ENCODE measurements at regions not wholly inside any gene's neighbourhood (a gene's known extent, or its start where the extent isn't known, plus 50 kb on each side); places are given as distances from the start of the nearest gene placed in this dataset.
A peak's percentile ranks its signal among the peaks of the same experiment; 100 is the strongest.

DNA sequence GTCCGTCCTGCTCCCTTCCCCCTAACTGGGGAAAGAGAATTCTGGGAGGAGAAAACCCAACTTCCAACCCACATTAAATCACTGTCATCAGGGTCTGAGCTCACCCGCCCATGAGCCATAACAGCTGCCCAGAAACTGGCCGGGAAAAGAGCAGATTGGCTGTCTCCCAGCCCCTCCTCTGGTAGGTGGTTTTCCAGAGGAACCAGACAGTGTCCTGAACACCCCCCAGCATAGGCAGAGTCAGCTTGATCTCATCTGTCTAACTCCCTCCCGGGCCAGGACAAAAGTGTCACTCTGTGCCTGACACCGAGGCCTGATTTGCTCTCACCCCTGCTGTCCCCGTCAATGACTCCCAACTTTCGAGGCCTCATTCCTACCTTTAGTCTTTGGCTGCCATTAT, 197.0 kb downstream of the AXIN2 start:
- no peak for FAIRE-seq

GRCh38 chr17:65362826-65363225, 198.6 kb downstream of the AXIN2 start:
- FAIRE-seq = no peak

DNA sequence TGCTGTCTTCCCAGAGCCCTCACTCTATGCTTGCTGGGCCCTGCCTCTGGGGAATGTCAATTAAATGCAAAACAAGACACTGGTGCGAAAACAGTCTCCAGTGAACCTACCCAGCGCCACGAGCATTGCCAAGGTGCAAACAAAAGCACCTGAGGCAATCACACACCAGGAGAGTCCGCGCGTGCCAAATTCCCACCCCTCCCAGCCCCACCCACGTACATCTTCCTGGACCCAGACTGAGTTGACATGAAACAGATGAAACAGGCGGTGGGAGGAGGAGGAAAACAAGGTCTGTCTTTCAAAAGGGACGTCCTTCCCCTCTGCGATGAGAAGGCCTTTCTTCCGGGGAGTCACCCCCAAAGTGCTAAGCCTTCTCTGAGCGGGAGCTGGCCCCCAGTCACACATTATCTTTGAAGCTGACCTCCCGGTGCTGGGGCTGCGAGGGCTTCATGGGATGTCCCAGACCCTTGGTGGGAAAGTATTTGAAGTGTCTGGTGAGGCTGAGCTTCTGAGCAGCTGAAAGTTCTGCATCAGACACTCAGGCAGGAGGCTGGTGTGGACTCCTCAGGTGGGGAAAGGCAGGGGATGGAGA, 200.4 kb downstream of the AXIN2 start:
- FAIRE-seq = no peak

DNA sequence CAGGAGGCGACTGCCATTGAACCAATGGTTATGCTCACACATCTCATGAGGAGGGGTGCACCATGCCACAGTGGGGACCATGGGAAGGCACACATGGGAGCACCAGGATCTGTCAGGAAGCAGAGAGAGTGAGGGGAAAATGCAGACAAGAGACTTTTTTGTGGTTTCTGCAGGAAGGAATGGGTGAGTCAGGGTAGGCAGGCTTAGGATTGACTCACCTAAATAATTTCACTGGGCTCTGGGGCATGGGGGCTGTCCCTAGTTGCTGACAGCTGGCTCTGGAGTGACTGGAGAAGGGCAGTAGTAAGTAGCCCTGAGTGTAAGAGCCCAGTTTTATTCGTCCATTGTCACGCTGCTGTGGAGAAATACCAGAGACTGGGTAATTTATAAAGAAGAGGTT, 202.4 kb downstream of the AXIN2 start:
- FAIRE-seq = no peak

DNA sequence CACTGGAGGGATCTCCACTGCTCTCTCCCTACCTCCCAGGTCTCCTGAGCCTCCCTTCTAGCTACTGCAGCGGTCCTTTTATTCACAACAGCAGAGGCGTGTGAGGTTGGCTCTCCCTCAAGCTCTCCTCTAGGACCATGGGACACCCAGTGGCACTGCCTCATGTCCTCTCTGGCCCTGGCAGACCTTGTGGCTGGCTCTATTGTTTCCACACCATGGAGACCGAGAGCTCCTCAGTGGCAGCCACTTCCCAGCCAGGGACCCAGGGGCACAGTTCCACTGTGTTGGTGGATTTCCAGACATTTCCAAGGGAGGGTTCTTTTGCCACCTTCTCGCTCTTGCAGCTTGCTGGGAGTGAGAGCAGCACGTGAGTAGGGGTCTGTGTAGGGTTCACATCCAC, 204.9 kb downstream of the AXIN2 start:
- no peak for FAIRE-seq

- FAIRE-seq = no peak
Measured at GRCh38 chr17:65355246-65355645, 206.2 kb downstream of the AXIN2 start.

DNA sequence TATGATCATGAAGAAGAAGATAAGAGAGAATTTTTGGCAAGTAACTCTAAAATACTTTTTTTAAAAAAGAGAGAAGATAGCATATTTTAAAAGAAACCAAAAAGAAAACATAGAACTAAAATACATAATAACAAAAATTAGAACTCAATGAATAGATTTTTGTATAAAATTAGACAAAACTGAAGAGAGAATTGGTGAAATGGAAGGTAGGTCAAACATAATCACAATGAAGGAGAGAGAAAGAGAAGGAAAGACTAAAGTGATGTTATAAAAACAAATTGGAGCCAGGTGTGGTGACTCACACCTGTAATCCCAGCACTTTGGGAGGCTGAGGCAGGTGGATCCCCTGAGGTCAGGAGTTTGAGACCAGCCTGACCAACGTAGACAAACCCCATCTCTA, 211.5 kb downstream of the AXIN2 start:
- no peak for FAIRE-seq

- FAIRE-seq = no peak
Measured at GRCh38 chr17:65346166-65346565, 209.0 kb downstream of the RGS9 start.

- FAIRE-seq = no peak
Measured at GRCh38 chr17:65345261-65346005, 208.3 kb downstream of the RGS9 start.

DNA sequence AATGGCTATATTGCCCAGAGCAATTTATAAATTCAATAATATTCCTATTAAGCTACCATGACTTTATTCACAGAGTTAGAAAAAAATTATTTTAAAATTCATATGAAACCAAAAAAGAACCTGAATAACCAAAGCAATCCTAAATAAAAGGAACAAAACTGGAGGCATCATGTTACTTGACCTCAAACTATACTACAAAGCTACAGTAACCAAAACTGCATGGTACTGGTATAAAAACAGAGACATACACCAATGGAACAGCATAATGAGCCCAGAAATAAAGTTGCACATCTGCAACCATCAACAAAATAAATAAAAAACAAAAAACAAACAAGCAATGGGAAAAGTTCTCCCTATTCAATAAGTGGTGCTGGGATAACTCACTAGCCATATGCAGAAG, 203.2 kb downstream of the RGS9 start:
- FAIRE-seq = no peak

DNA sequence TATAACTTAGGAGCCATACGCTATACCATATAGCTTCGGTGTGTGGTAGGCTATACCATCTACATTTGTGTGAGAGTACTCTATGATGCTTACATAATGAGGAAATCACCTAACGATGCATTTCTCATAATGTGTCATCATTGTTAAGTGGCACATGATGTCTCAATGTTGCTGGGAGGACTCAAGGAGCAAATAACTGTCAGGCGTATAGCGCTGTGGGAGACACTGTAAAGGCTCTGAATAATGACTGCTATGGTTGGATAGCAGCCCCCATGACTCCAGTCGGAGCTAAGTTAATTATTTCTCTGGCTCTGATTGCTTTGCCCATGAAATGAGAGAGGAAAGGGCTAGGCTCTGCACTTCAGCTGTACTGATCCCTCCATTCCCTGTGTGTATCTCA, 197.2 kb downstream of the RGS9 start:
- no peak for FAIRE-seq

DNA sequence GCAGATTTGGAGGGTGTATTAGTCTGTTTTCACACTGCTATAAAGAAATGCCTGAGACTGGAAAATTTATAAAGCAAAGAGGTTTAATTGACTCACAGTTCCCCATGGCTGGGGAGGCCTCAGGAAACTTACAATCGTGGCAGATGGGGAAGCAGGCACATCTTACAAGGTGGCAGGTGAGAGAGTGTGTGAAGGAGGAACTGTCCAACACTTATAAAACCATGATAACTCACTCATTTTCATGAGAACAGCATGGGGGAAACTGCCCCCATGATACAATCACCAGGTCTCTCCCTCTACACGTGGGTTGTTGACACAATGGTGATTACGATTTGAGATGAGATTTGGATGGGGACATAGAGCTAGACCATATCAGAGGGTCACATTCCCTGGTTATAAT, 195.6 kb downstream of the RGS9 start:
- no peak for FAIRE-seq

GRCh38 chr17:65332375-65332774, 195.2 kb downstream of the RGS9 start:
- FAIRE-seq = no peak

- no peak for FAIRE-seq
Measured at GRCh38 chr17:65328567-65328966, 191.4 kb downstream of the RGS9 start.

DNA sequence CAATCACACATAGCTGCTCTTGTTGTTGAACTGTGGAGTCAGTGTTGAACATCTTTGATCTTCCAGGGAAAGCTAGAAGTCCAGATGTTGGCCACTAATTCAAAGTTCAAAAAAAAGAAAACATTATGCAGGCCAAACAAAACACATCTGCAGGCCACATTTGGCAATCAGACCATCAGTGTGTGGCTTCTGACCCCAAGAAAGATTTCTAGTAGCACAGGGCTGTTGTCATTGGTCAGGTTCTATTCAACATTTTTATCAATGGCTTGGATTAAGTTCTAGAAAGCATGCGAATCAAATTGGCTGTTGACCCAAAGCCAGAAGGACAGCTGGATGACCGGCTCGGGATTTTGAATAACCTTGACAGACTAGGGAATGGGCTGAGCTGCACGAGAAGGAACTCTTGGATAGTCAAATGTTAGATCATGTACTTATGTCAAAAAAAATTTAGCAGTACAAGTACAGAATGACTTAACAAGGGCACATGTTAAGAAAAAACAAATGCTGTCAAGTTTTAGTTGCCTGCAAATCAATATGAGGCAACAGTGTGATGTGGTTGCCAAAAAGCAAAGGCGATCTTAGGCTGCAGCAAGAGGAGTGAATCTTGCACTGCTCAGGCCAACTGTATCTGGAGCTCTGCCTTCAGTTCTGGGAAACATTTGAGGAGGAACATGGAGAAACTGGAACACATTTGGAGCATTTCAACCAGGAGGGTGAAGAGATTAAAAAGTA, 187.6 kb downstream of the RGS9 start:
- peak; percentile 94 for FAIRE-seq

DNA sequence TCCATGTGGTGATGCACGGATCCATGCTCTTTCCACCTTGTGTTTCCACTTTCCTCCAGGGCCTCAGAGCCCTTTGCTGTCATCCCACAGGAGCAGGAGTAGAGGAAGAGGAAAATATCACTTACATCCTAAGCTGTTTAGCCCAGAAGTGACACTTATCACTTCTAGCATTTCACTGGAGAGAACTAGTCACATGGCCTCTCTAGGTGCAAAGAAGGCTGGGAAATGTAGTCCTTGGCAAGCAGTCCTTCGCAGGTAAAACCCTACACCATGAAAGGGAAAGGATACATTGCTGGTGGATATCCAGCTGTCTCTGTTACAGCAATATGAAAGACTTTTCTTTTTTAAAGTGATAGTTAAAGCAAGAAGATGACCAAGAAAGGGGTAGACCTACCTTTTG, 185.9 kb downstream of the RGS9 start:
- no peak for FAIRE-seq

DNA sequence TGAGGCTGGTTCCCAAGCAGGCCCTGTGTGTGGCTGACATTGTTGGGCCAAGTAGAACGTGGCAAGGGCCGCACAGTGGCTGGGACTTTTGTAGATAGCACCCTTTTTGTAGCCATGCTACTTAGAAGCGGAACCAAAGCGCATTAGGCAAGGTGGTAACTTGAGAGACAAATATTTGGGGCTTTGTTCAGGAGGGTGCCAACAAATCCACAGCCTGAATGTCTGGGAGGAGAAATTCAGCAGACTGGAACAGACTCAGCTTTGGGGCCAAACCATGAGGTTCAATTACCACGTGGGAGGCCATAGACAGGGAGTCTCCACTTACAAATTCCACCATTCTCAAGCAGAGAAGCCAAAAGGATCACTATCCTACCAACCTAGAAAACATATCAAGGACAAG, 183.7 kb downstream of the RGS9 start:
- FAIRE-seq = no peak

DNA sequence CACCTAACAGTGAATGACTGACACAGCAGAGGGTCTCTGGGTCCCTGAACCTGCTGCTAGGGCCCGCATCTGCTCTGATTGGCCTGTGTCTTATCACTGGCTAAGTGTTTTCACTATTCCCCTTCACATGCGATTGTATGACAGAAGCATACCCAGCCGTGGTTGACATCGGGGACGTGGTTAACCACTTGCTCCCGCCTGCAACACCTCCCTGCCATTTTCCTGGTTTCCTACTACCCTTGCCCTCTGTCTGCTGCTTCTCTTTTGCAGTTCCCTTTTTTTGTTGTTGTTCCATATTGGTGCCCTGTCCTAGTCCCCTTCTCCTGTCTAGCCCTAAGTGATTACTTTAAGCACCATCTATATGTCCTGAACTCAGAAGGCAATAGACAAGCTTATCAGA, 177.0 kb downstream of the RGS9 start:
- FAIRE-seq = no peak

GRCh38 chr17:65312718-65313377, 175.7 kb downstream of the RGS9 start:
- FAIRE-seq = no peak

- no peak for FAIRE-seq
Measured at GRCh38 chr17:65311261-65311660, 174.1 kb downstream of the RGS9 start.

DNA sequence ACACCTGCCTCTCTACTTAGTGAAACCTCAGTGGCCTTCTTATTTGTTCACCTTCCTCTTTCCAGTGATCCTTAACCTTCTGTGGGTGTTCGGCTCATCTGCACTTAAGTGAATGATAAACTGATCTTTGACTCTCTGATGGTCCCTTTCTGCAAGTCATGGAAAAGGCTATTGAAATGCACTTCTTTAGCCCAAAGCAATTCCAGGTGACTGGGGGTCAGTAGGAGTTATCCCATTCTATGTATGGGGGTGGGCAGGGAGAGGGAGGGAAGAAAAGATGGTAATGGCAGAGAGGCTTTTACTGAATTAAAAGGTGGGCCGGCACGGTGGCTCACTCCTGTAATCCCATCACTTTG, 170.8 kb downstream of the RGS9 start:
- no peak for FAIRE-seq

DNA sequence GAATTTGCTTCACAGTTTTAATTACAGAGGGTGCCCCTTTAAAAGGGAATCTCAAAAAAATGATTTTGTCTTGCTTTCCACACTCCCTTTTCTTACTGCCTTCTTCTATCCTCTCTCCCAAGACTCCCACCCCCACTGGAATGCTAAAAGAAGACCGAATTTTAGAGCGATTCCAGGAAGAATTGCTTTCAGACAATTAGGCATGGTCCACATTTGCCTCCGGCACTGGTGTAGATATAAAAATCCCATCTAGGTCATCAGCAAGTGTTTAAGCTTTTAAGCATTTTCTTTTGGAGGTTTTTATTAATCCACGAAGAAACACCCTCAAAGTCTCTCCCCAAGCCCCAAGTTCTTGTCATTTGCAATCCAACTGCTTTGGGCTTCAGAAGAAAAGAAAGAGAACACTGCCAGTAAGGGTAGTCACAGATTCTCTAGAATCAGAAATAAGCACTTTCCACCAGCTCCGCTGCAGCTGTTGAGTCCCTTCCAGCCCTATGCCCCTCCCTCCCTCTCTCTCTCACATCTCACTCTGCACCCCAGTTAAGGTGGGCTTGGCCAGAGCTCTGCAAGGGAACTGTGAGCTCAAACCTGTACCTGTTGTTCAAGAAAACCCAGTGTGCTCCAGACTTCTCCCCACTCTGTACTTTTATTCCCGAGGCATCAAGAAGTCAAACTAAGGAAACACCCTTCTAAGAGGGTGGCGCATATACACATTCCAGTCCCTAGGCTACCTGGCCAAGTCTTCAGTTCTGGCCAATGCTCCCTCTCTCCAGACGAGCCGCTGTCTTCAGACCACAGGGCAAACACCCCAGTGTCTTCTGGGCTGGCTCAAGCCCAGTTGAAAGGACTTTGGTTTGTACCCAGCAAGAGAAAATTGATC, 170.2 kb downstream of the RGS9 start:
- FAIRE-seq = no peak

DNA sequence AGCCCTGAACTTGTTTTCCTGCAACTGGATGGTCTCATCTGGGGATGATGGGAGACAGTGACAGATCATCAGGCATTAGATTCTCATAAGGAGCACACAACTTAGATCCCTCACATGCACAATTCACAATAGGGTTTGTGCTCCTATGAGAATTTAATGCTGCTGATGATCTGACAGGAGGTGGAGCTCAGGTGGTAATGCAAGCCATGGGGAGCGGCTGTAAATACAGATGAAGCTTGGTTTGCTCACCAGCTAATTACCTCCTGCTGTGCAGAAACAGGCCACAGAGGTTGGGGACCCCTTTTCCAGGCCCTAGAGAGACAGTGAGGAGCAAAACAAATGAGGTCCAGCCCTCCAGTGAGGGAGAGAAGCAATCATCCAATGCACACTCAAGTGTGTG, 168.6 kb downstream of the RGS9 start:
- no peak for FAIRE-seq
